ENCODE measurements at regions not wholly inside any gene's neighbourhood (a gene's known extent, or its start where the extent isn't known, plus 50 kb on each side); places are given as distances from the start of the nearest gene placed in this dataset.

GRCh38 chr5:89371646-89372045 lies 488.7 kb upstream of the MEF2C start:
- no peak for TF ChIP-seq CTCF (IDR thresholded peaks at IDR 0.05)
- TF ChIP-seq POLR2A (IDR thresholded peaks at IDR 0.05) = no peak
- no peak for TF ChIP-seq POLR2AphosphoS5 (IDR thresholded peaks at IDR 0.05)
